Smooth muscle cell (in vitro differentiated cells): ENCODE measurements at regions not wholly inside any gene's neighbourhood (a gene's known extent, or its start where the extent isn't known, plus 50 kb on each side); places are given as distances from the start of the nearest gene placed in this dataset.

Source experiments
- DNase-seq: peaks from one replicate; lab custom pipeline; 2025; ENCODE audit not compliant: unreplicated experiment; lab: John Stamatoyannopoulos, UW
- H2AFZ ChIP-seq: fragments of 200-600 bp; sonication (generic); 2 replicates; pipeline ENCODE4 v1.6.0; 2016; ENCODE audit warnings: antibody characterized with exemption, low read depth, mild to moderate bottlenecking
- H3F3A ChIP-seq: fragments of 200-600 bp; sonication (generic); 2 replicates; pipeline ENCODE4 v1.6.0; 2017; ENCODE audit warnings: antibody characterized with exemption, low read depth
- H3K27ac ChIP-seq: fragments of 200-600 bp; sonication (generic); 2 replicates; pipeline ENCODE4 v1.5.1; 2016; ENCODE audit warnings: low read depth, mild to moderate bottlenecking
- H3K27me3 ChIP-seq: fragments of 200-600 bp; sonication (generic); 2 replicates; pipeline ENCODE4 v1.6.1; 2016; ENCODE audit warnings: low read depth, mild to moderate bottlenecking
- H3K36me3 ChIP-seq: fragments of 200-600 bp; sonication (generic); 2 replicates; pipeline ENCODE4 v1.5.1; 2016; ENCODE audit warnings: low read depth
- H3K4me1 ChIP-seq: fragments of 200-600 bp; sonication (generic); 2 replicates; pipeline ENCODE4 v1.5.1; 2016; ENCODE audit warnings: low read depth
- H3K4me2 ChIP-seq: fragments of 200-600 bp; sonication (generic); 2 replicates; pipeline ENCODE4 v1.6.0; 2016; ENCODE audit warnings: mild to moderate bottlenecking
- H3K4me3 ChIP-seq: fragments of 200-600 bp; sonication (generic); 2 replicates; pipeline ENCODE4 v1.5.1; 2016; ENCODE audit warnings: mild to moderate bottlenecking
- H3K79me2 ChIP-seq: fragments of 200-600 bp; sonication (generic); 2 replicates; pipeline ENCODE4 v1.6.0; 2016; ENCODE audit warnings: low read depth, mild to moderate bottlenecking
- H3K9ac ChIP-seq: fragments of 200-600 bp; sonication (generic); 2 replicates; pipeline ENCODE4 v1.6.0; 2016; ENCODE audit warnings: low read depth
- H3K9me3 ChIP-seq: fragments of 200-600 bp; sonication (generic); replicated peaks from 2 replicates; pipeline ENCODE4 v1.5.1; 2016; ENCODE audit warnings: low read depth
- H4K20me1 ChIP-seq: fragments of 200-600 bp; sonication (generic); 2 replicates; pipeline ENCODE4 v1.6.0; 2016; ENCODE audit warnings: low read depth
- WGBS: methylation state at CpG from one replicate; pipeline ENCODE4 v1.1.7; 2016; ENCODE audit warnings: low lambda C conversion rate; 5-methylcytosine and 5-hydroxymethylcytosine counted together
- TF ChIP-seq, protein P1 (sequence below): fragments of 200-600 bp; sonication (generic); IDR thresholded peaks from 2 replicates; pipeline ENCODE4 v1.5.1; 2017; ENCODE audit warnings: borderline replicate concordance, mild to moderate bottlenecking, antibody characterized with exemption; ENCODE audit not compliant: insufficient read depth, poor library complexity, severe bottlenecking

- Histone ChIP-seq H3K4me2 (no peak overlapping the region), H2AFZ (no peak overlapping the region), H3K27ac (no peak overlapping the region), H3K9ac (no peak overlapping the region), H3K4me3 (no peak overlapping the region), H3F3A (no peaks in the 10 kb centered on the region), H3K27me3 (no peaks in the 10 kb centered on the region), H3K36me3 (no peaks in the 10 kb centered on the region), H3K79me2 (no peaks in the 10 kb centered on the region), H3K9me3 (no peaks in the 10 kb centered on the region), H4K20me1 (no peaks in the 10 kb centered on the region), H3K4me1 (no peaks in the 10 kb centered on the region)
- TF ChIP-seq, protein P1, sequence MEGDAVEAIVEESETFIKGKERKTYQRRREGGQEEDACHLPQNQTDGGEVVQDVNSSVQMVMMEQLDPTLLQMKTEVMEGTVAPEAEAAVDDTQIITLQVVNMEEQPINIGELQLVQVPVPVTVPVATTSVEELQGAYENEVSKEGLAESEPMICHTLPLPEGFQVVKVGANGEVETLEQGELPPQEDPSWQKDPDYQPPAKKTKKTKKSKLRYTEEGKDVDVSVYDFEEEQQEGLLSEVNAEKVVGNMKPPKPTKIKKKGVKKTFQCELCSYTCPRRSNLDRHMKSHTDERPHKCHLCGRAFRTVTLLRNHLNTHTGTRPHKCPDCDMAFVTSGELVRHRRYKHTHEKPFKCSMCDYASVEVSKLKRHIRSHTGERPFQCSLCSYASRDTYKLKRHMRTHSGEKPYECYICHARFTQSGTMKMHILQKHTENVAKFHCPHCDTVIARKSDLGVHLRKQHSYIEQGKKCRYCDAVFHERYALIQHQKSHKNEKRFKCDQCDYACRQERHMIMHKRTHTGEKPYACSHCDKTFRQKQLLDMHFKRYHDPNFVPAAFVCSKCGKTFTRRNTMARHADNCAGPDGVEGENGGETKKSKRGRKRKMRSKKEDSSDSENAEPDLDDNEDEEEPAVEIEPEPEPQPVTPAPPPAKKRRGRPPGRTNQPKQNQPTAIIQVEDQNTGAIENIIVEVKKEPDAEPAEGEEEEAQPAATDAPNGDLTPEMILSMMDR, result no peak
- 81% methylated on average over 11 of the region's 11 CpGs for WGBS
- DNase-seq, result no peak
Observed at GRCh38 chr19:28445826-28446225, 767.1 kb downstream of the UQCRFS1 start.

- WGBS, result 89% methylated on average over 4 of the region's 4 CpGs
- no peak for DNase-seq
- Histone ChIP-seq H3K79me2 (no peaks in the 10 kb centered on the region), H3F3A (no peaks in the 10 kb centered on the region), H3K9ac (no peak overlapping the region), H3K4me3 (no peak overlapping the region), H3K4me2 (no peak overlapping the region), H3K9me3 (no peaks in the 10 kb centered on the region), H3K27ac (no peak overlapping the region), H3K36me3 (no peaks in the 10 kb centered on the region), H4K20me1 (no peaks in the 10 kb centered on the region), H3K27me3 (no peaks in the 10 kb centered on the region), H3K4me1 (no peaks in the 10 kb centered on the region), H2AFZ (no peak overlapping the region)
- TF ChIP-seq, protein P1, result no peak
Observed at GRCh38 chr19:28444362-28444761, 768.6 kb downstream of the UQCRFS1 start.

DNA sequence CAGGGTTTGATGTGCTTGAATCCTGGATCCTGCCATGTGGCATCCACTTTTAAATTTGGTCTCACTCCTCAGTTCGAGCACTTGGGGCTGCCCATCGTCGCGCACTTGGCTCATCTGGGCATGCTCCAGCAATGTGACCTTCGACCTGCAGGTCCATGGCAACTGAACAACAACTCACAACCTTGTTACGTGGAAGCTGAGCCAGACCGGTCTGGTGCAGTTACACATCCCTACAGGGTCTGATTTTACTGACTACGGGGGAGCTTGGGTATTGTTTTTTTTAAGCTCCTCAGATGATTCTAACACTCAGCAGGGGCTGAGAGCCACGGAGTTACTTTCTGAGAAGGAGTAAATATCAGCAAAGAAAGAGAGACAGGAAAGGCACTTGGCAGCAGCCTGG lies 769.6 kb downstream of the UQCRFS1 start:
- H3K4me3 ChIP-seq, result no peak overlapping the region
- DNase-seq, result no peak
- no peaks in the 10 kb centered on the region for H3K27me3 ChIP-seq
- H3K4me1 ChIP-seq, result no peaks in the 10 kb centered on the region
- 82% methylated on average over 9 of the region's 9 CpGs for WGBS
- H3K79me2 ChIP-seq, result no peaks in the 10 kb centered on the region
- no peaks in the 10 kb centered on the region for H4K20me1 ChIP-seq
- no peaks in the 10 kb centered on the region for H3F3A ChIP-seq
- H3K9ac ChIP-seq, result no peak overlapping the region
- TF ChIP-seq, protein P1, result no peak
- H2AFZ ChIP-seq, result no peak overlapping the region
- H3K4me2 ChIP-seq, result no peak overlapping the region
- H3K9me3 ChIP-seq, result no peaks in the 10 kb centered on the region
- H3K36me3 ChIP-seq, result no peaks in the 10 kb centered on the region
- H3K27ac ChIP-seq, result no peak overlapping the region
